CD1c-positive myeloid dendritic cell (primary cell): ENCODE measurements at regions not wholly inside any gene's neighbourhood (a gene's known extent, or its start where the extent isn't known, plus 50 kb on each side); places are given as distances from the start of the nearest gene placed in this dataset.
"Not testable (repeated sequence)": the region's sequence is repeated elsewhere in the genome, so short reads cannot be mapped to it uniquely, and the experiment has no call there.

Experiments used
- DNase-seq: peaks from one replicate; pipeline ENCODE4 v3.0.0-alpha.2; 2016; ENCODE audit errors: extremely low spot score

GRCh38 chr1:208717525-208717924, 473.3 kb upstream of the PLXNA2 start:
- no peak for DNase-seq

DNA sequence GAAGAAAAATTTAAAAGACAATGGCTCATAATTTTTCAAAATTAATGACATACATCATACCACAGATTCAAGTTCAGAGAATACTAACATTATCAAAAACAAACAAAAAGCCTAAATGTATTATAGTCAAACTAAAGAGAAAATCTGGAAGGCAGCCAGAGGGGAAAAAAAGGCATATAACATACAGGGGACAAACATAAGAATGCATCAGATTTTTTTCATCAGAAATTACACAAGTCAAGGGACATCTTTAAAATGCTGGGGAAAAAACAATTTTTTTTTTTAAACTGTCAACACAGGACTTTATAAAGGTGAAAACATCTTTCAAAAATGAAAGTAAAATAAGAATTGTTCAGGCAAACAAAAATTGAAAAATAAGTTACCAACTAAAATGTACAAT, 478.4 kb upstream of the PLXNA2 start:
- DNase-seq, result no peak

GRCh38 chr1:208724079-208724478, 479.9 kb upstream of the PLXNA2 start:
- DNase-seq, result peak; percentile 39

DNA sequence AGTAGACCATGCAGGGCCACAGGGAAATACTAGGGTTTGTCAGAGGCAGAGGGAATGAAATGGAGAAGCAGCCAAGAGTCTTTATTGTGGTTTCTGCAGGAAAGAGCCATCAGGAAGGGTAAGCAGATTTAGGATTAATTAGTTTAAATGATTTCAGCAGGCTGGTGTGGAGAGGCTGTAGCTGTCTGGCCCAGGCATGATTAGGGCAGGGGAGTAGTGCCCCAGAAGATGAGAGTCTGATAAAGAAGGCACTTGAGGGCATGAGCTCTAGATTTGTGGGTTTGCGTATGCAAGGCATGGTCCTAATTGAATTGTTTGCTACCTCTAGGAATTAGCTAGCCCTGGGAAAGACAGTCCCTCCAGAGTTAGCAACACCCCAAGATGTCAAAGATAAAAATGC, 484.6 kb upstream of the PLXNA2 start:
- no peak for DNase-seq

- DNase-seq, result no peak
Observed at GRCh38 chr1:208731981-208732821, 488.0 kb upstream of the PLXNA2 start.

GRCh38 chr1:208737161-208737560, 493.0 kb upstream of the PLXNA2 start:
- no peak for DNase-seq

- no peak for DNase-seq
Observed at GRCh38 chr1:208737922-208738321, 493.7 kb upstream of the PLXNA2 start.

DNA sequence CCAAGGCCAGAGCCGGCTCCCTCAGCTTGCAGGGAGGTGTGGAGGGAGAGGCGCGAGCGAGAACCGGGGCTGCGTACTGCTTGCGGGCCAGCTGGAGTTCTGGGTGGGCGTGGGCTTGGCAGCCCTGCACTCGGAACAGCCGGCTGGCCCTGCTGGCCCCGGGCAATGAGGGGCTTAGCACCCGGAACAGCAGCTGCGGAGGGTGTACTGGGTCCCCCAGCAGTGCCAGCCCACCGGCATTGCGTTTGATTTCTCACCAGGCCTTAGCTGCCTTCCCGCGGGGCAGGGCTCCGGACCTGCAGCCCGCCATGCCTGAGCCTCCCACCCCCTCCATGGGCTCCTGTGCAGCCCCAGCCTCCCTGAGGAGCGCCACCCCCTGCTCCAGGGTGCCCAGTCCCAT, 495.5 kb upstream of the PLXNA2 start:
- not testable (repeated sequence) for DNase-seq

- DNase-seq, result no peak
Observed at GRCh38 chr1:208741296-208741695, 497.1 kb upstream of the PLXNA2 start.

GRCh38 chr1:208743361-208743760, 499.2 kb upstream of the PLXNA2 start:
- DNase-seq, result no peak

- no peak for DNase-seq
Observed at GRCh38 chr1:208747979-208748378, 503.8 kb upstream of the PLXNA2 start.

DNA sequence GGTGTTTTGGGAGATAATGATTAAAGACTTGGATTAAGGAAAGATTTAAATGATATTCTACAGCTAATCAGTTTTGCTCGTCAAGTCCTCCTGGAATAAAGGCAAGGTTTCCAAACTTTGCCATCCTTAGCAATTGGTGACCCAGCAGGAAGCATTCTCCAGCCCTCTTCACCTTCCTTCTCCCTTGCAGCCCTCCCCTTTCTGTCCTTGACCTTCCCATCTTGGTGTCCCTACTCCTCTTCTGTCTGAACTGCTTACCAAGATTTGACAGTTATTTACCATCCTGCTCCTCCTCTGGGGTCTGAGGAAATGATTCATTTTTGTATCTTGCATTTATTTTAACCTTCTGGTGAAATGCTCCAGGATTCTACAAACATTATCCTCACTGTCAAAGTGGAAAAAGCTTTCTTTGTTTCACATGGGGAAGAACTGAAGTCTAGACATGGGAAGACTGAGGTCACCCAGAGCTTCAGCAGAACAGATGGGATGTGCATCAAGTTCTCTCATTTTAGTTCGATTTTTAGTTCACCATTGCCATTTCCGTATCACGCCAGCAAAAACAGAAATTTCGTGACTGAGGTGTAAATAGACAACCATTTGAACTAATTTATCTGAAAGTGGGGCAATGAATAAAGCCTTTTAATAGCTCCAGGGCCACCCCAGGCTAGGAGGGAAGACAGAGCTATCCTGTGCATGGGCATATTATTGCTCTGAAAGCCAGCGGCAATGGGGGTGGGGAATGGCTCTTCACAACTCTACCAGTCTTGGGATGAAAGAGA, 504.4 kb upstream of the PLXNA2 start:
- DNase-seq, result no peak

DNA sequence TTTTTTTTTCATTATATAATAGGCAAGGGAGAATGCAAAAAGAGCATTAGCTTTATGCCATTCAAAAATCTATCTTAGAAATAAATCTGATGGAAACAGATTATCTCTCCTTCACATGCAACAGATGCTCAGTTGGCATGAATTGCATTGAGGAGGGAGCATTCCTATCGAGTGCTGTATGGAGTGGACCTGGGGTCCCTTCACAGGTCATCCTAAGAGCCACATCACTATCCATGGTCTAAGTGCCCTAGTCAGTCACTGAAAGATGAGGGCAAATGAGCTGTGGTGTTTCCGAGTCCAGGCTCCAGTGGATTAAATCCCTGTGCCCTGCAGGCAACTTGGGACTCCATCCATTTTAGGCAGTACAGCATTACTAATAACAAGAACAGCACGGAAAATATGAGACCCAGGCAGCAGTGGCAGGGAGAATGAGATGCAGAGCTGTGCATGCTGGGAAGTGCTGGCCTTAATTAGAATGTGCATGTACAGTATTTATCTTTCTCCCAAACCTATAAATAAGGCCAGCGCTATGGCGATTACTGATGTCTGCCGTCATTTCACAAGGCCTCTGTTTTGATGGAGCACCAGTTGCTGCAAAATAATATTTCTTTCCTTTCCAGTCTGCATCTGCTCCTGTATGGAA, 512.3 kb upstream of the PLXNA2 start:
- DNase-seq, result no peak

DNA sequence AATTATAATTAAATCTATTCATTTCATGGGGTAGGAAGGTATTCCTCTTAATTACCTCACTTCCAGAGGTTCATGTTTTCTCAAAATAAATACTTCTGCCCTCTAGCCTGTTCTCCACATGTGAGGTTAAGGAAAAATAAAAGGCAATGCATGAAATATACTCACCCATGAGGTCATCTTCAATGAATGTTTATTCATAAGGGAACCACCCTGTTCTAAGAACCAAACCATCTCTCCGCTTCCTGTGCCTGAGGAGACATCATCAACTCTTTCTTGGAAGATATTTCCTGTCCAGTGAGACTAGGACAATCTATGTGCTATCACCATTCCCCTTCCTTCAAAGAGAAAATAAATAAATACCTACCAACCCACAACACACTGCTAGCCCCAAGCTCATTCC, 513.7 kb upstream of the PLXNA2 start:
- no peak for DNase-seq

- DNase-seq, result no peak
Observed at GRCh38 chr1:208759255-208759654, 515.1 kb upstream of the PLXNA2 start.

DNA sequence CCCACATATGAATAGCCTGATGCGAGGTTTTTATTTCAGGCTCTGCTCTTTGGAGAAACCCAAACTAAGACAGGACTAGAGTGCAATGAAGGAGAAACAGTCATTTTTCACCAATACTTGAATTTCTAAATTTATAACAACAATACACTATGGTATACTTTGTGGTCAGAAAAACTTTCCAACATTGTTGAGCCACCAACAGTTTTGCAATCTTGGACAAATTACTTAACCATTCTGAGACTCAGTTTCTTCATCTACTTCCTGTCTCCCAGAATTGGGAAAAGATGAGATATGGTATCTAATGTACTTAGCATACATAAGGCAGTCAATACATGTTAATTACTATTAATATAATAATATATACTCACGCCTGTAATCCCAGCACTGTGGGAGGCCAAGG, 519.8 kb upstream of the PLXNA2 start:
- DNase-seq, result no peak

- DNase-seq, result no peak
Observed at GRCh38 chr1:208766832-208767231, 522.6 kb upstream of the PLXNA2 start.

DNA sequence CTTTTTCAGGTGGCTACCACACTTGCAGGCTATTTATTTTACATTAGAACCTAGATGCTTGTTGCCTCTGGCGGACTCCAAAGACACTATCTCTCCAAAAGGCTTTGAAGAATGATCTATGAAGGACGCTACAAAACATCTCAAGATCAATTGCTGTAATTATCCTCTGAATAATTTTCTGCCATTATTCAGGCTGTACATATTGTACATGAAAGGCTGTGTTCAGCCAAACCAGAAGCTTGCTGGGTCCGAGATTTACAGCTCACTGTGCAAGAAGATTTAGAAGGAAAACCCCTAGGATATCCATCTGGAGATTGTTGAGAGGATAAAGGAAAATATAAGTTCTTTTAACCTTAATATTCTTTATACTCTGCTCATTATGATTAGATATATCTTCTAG, 523.6 kb upstream of the PLXNA2 start:
- no peak for DNase-seq

- no peak for DNase-seq
Observed at GRCh38 chr1:208772891-208773290, 528.7 kb upstream of the PLXNA2 start.

DNA sequence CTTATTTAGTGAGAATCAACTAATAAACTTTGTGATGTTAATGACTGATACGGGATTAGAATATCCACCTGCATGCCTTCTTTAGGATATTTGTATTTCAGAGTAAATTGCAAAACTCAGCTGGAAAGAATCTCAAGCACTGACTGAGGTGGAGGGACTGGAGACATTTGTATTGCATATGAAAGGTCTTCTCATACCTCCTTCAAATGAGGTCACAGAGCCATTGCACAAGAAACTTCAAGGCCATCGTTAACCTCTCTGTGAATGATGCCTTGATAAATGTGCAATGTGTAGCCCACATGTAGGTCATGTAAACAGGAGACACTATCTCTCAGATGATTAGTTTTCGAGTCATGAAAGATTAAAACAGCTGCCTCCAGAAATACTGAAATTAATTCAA, 531.7 kb upstream of the PLXNA2 start:
- no peak for DNase-seq

- DNase-seq, result no peak
Observed at GRCh38 chr1:208778417-208778816, 534.2 kb upstream of the PLXNA2 start.

DNA sequence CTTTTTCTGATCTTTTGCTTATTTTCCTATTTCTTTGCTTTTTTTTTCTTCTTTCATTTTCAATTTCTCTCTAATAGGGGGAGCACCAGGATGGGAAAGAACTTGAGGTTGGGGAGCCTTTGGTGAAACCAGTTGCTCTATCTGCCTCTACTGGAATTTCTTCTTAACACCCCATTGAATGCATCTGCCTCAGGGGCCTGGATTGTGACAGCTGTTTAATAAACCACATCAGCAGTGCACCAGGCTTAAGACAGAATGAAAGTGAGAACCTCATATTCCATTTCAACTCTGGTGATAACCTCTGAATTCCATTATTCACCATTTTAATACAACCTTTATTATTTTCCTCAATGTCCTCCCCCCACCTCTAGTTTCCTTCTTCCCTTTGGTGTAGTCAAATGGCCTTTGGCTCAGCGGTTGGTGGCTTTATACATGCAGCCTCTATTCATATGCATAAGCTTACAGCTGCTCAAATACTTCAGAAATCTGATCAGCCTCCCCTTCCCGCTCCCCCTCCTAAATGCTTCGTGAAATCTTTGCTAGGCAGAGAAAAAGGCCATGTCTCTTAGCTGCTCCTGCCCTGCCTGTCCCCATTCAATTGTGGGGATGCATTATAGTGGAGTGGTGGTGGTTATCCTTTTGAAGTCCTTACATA, 537.3 kb upstream of the PLXNA2 start:
- DNase-seq, result no peak
